ENCODE measurements at regions not wholly inside any gene's neighbourhood (a gene's known extent, or its start where the extent isn't known, plus 50 kb on each side); places are given as distances from the start of the nearest gene placed in this dataset.

DNA sequence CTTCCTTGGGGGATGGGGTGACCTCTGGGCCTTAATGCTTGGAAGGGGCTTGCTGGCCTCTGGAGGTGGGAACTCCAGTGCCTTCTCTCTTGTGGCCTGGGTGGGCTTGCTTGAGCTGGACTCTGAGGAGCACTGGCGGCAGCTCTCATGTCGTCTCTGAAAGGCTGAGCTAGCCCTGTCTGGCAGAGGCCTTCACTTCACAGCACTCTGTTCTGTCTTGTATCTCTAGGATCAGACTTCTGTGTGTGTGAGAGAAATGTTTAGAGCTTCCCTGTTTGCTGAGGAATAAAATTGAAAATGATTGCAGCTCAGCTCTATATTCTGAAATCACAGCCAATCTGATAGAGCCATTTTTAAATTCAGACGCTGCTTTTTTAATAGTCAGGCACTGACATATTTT is 185.3 kb downstream of the KCNRG start:
- no peak for TF ChIP-seq POLR2A (IDR thresholded peaks at IDR 0.05)
- TF ChIP-seq, protein P1, sequence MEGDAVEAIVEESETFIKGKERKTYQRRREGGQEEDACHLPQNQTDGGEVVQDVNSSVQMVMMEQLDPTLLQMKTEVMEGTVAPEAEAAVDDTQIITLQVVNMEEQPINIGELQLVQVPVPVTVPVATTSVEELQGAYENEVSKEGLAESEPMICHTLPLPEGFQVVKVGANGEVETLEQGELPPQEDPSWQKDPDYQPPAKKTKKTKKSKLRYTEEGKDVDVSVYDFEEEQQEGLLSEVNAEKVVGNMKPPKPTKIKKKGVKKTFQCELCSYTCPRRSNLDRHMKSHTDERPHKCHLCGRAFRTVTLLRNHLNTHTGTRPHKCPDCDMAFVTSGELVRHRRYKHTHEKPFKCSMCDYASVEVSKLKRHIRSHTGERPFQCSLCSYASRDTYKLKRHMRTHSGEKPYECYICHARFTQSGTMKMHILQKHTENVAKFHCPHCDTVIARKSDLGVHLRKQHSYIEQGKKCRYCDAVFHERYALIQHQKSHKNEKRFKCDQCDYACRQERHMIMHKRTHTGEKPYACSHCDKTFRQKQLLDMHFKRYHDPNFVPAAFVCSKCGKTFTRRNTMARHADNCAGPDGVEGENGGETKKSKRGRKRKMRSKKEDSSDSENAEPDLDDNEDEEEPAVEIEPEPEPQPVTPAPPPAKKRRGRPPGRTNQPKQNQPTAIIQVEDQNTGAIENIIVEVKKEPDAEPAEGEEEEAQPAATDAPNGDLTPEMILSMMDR (IDR thresholded peaks at IDR 0.05), result no peak

All from lower leg skin (tissue), 3 donors.